GM23248 (cell line): ENCODE measurements at regions not wholly inside any gene's neighbourhood (a gene's known extent, or its start where the extent isn't known, plus 50 kb on each side); places are given as distances from the start of the nearest gene placed in this dataset.

ENCODE experiments used
- EZH2 ChIP-seq: fragments of 200-600 bp; sonication (generic); IDR thresholded peaks from 2 replicates; pipeline ENCODE4 v1.6.1; 2018; ENCODE audit warnings: antibody characterized with exemption, mild to moderate bottlenecking; ENCODE audit not compliant: insufficient read depth, poor library complexity, severe bottlenecking
- EZH2phosphoT487 ChIP-seq: fragments of 200-600 bp; sonication (generic); IDR thresholded peaks from 2 replicates; pipeline ENCODE4 v1.6.1; 2018; ENCODE audit warnings: antibody characterized with exemption, moderate library complexity, mild to moderate bottlenecking, low read depth; ENCODE audit not compliant: insufficient read depth

DNA sequence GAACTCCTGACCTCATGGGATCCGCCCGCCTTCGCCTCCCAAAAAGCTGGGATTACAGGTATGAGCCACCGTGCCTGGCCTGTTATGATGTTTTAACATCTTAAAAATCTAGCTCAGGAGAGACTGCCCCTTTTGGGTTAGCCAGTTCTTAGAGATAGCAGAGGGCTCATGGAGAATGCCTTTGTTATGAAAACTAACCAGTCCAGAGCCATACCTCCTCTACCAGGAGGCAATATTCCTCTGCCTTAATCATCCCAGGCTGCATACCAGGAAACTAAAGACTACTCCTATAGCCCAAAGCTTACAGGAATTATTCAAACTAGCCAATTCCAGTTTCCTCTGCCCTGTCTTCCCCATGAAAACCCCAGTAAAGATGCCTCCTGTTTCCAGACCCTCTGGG lies 96.0 kb upstream of the MDM1 start:
- TF ChIP-seq EZH2 (no peak), EZH2phosphoT487 (no peak)
